ENCODE measurements at regions not wholly inside any gene's neighbourhood (a gene's known extent, or its start where the extent isn't known, plus 50 kb on each side); places are given as distances from the start of the nearest gene placed in this dataset.

DNA sequence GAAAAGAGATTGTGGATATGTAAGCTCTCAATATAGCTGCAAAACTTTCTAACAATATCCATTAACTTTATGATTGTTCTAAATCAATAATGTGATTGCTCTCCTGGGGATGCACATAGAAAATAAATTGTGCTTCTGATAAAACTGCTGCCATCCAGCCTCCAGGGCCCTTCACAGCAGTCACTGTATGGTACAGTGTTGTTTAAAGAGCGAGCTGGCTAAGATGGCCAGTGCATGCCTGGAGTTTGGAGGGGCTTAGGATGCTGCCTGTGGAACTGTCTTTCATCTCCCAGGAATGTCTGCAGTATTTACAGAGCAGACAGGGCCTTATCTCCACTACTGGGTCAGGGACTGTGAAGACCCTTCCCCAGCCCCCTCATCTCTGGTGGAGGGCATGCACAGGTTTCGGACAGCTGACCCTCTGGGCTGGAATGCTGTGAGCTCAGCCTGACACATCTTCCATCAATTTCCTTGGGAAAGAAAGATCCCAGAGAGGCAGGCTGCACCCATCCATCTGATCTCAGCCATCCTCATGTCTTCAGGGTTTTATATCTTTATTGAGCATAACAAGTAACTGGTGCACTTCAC, 137.0 kb downstream of the PLPP3 start:
- TF ChIP-seq, protein P1, sequence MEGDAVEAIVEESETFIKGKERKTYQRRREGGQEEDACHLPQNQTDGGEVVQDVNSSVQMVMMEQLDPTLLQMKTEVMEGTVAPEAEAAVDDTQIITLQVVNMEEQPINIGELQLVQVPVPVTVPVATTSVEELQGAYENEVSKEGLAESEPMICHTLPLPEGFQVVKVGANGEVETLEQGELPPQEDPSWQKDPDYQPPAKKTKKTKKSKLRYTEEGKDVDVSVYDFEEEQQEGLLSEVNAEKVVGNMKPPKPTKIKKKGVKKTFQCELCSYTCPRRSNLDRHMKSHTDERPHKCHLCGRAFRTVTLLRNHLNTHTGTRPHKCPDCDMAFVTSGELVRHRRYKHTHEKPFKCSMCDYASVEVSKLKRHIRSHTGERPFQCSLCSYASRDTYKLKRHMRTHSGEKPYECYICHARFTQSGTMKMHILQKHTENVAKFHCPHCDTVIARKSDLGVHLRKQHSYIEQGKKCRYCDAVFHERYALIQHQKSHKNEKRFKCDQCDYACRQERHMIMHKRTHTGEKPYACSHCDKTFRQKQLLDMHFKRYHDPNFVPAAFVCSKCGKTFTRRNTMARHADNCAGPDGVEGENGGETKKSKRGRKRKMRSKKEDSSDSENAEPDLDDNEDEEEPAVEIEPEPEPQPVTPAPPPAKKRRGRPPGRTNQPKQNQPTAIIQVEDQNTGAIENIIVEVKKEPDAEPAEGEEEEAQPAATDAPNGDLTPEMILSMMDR (IDR thresholded peaks at IDR 0.05; ENCODE audit: extremely low read depth, missing control alignments), result no peak
- DNase-seq (ENCODE audit: low spot score), result no peak

- TF ChIP-seq, protein P1 (IDR thresholded peaks at IDR 0.05; ENCODE audit: extremely low read depth, missing control alignments), result no peak
- DNase-seq (ENCODE audit: low spot score), result no peak
Observed at GRCh38 chr1:56441601-56442000, 137.8 kb downstream of the PLPP3 start.

- TF ChIP-seq, protein P1 (IDR thresholded peaks at IDR 0.05; ENCODE audit: extremely low read depth, missing control alignments), result no peak
Observed at GRCh38 chr1:56439610-56440264, 139.6 kb downstream of the PLPP3 start.

GRCh38 chr1:56438901-56439551, 140.3 kb downstream of the PLPP3 start:
- TF ChIP-seq, protein P1 (IDR thresholded peaks at IDR 0.05; ENCODE audit: extremely low read depth, missing control alignments), result no peak
- no peak for DNase-seq (ENCODE audit: low spot score)

More at GRCh38 chr1:56439610-56440264, 139.6 kb downstream of the PLPP3 start:
- no peak for DNase-seq (ENCODE audit: low spot score)

GRCh38 chr1:56437959-56438358, 141.4 kb downstream of the PLPP3 start:
- no peak for DNase-seq (ENCODE audit: low spot score)
- TF ChIP-seq, protein P1 (IDR thresholded peaks at IDR 0.05; ENCODE audit: extremely low read depth, missing control alignments), result no peak

GRCh38 chr1:56436912-56437417, 142.4 kb downstream of the PLPP3 start:
- no peak for DNase-seq (ENCODE audit: low spot score)
- TF ChIP-seq, protein P1 (IDR thresholded peaks at IDR 0.05; ENCODE audit: extremely low read depth, missing control alignments), result no peak

- TF ChIP-seq, protein P1 (IDR thresholded peaks at IDR 0.05; ENCODE audit: extremely low read depth, missing control alignments), result no peak
- DNase-seq (ENCODE audit: low spot score), result no peak
Observed at GRCh38 chr1:56436296-56436695, 143.1 kb downstream of the PLPP3 start.

Data from GM20000 (cell line).